SK-N-SH treated with all-trans-retinoic acid at 6 μM for 48 hours (cell line): ENCODE measurements at regions not wholly inside any gene's neighbourhood (a gene's known extent, or its start where the extent isn't known, plus 50 kb on each side); places are given as distances from the start of the nearest gene placed in this dataset.

Experiments used
- CREB5 ChIP-seq: fragments of 250-450 bp; sonication (Bioruptor Pico); IDR thresholded peaks from 2 replicates; pipeline ENCODE4 v1.5.1; 2020; ENCODE audit warnings: low read depth, mild to moderate bottlenecking, moderate library complexity
- CSDC2 ChIP-seq: fragments of 250-450 bp; sonication (Bioruptor Pico); IDR thresholded peaks from 2 replicates; pipeline ENCODE4 v1.5.0; 2020; ENCODE audit warnings: mild to moderate bottlenecking, moderate library complexity
- ISL1 ChIP-seq: fragments of 250-450 bp; sonication (Bioruptor Pico); IDR thresholded peaks from 2 replicates; pipeline ENCODE4 v2.1.2; 2022; ENCODE audit warnings: mild to moderate bottlenecking, moderate library complexity
- OSR1 ChIP-seq: fragments of 250-450 bp; sonication (Bioruptor Pico); IDR thresholded peaks from 2 replicates; pipeline ENCODE4 v1.8.0; 2022; ENCODE audit warnings: moderate library complexity, mild to moderate bottlenecking, inconsistent platforms
- PATZ1 ChIP-seq: fragments of 250-450 bp; sonication (Bioruptor Pico); IDR thresholded peaks from 2 replicates; pipeline ENCODE4 v1.8.0; 2020; ENCODE audit warnings: mild to moderate bottlenecking, moderate library complexity, borderline replicate concordance
- RARB ChIP-seq: fragments of 250-450 bp; sonication (Bioruptor Pico); IDR thresholded peaks from 2 replicates; pipeline ENCODE4 v1.8.0; 2021; ENCODE audit warnings: mild to moderate bottlenecking, moderate library complexity
- SNAI2 ChIP-seq: fragments of 250-450 bp; sonication (Bioruptor Pico); IDR thresholded peaks from 2 replicates; pipeline ENCODE4 v1.5.0; 2020; ENCODE audit warnings: mild to moderate bottlenecking, moderate library complexity
- TCF4 ChIP-seq: fragments of 250-450 bp; sonication (Bioruptor Pico); IDR thresholded peaks from 2 replicates; pipeline ENCODE4 v1.8.0; 2021; ENCODE audit warnings: mild to moderate bottlenecking, moderate library complexity, borderline replicate concordance
- TOX ChIP-seq: fragments of 250-450 bp; sonication (Bioruptor Pico); IDR thresholded peaks from 2 replicates; pipeline ENCODE4 v1.8.0; 2021; ENCODE audit warnings: mild to moderate bottlenecking, moderate library complexity, borderline replicate concordance
- ZFP30 ChIP-seq: fragments of 450-650 bp; formaldehyde crosslinking; IDR thresholded peaks from 2 replicates; pipeline ENCODE4 v1.5.0; 2022; ENCODE audit warnings: mild to moderate bottlenecking, moderate library complexity
- ZNF565 ChIP-seq: fragments of 450-650 bp; formaldehyde crosslinking; conservative IDR thresholded peaks from 2 replicates; pipeline ENCODE4 v1.5.0; 2020; ENCODE audit warnings: low read depth, mild to moderate bottlenecking, moderate library complexity
- ZNF70 ChIP-seq: fragments of 450-650 bp; formaldehyde crosslinking; IDR thresholded peaks from 2 replicates; pipeline ENCODE4 v1.5.0; 2020; ENCODE audit warnings: mild to moderate bottlenecking, moderate library complexity

- no peak for TF ChIP-seq ZFP30 (CRISPR knock-in tag)
- TF ChIP-seq CSDC2 (CRISPR knock-in tag), result no peak
- TF ChIP-seq ZNF70 (CRISPR knock-in tag), result no peak
- no peak for TF ChIP-seq TOX
- TF ChIP-seq TCF4 (CRISPR knock-in tag), result no peak
- TF ChIP-seq RARB (CRISPR knock-in tag), result no peak
- TF ChIP-seq ZNF565 (CRISPR knock-in tag), result no peak
- TF ChIP-seq ISL1 (CRISPR knock-in tag), result no peak
- TF ChIP-seq CREB5, result no peak
- no peak for TF ChIP-seq SNAI2 (CRISPR knock-in tag)
- no peak for TF ChIP-seq PATZ1 (CRISPR knock-in tag)
- TF ChIP-seq OSR1 (CRISPR knock-in tag), result no peak
These were observed 865.4 kb downstream of the CCSER2 start for GRCh38 chr10:85193796-85194195.
